H1 (cell line): ENCODE measurements at regions not wholly inside any gene's neighbourhood (a gene's known extent, or its start where the extent isn't known, plus 50 kb on each side); places are given as distances from the start of the nearest gene placed in this dataset.

Experiments used
- CTCF ChIA-PET: fragments of 300-600 bp; sonication (Branson Sonifier 250); formaldehyde crosslinking; loops from one replicate; lab custom pipeline; 2021; ENCODE audit not compliant: partially characterized antibody; lab: Charles Lee
- POLR2A ChIA-PET: fragments of 300-600 bp; sonication (Branson Sonifier 250); formaldehyde crosslinking; loops from one replicate; lab custom pipeline; 2021; ENCODE audit warnings: inconsistent platforms; ENCODE audit not compliant: partially characterized antibody; lab: Charles Lee
- DNase-seq, 2 experiments: peaks; one replicate each; pipeline versions ENCODE4 v3.0.0 to v3.0.0-alpha.2; 2010 to 2022; ENCODE audit warnings: low spot score in 2 of 2, low read depth in 1 of 2, mixed read lengths in 1 of 2
- FAIRE-seq: peaks from 2 replicates; lab custom pipeline; 2011; peaks lifted over from hg19 to GRCh38; lab: Jason Lieb, UNC
- H2AFZ ChIP-seq: 2 replicates; pipeline ENCODE4 v1.8.1; 2012; ENCODE audit warnings: low read length, inconsistent platforms
- H2AK5ac ChIP-seq: 2 replicates; pipeline ENCODE4 v1.6.1; 2013; ENCODE audit warnings: low read depth, low read length
- H2BK120ac ChIP-seq: replicated peaks from 2 replicates; pipeline ENCODE3; 2013; ENCODE audit warnings: low read depth, low read length, inconsistent platforms
- H2BK12ac ChIP-seq: 2 replicates; pipeline ENCODE4 v1.6.1; 2013; ENCODE audit warnings: low read depth, low read length
- H2BK15ac ChIP-seq: 2 replicates; pipeline ENCODE4 v1.6.1; 2013; ENCODE audit warnings: low read length
- H2BK20ac ChIP-seq: 2 replicates; pipeline ENCODE4 v1.6.1; 2013; ENCODE audit warnings: low read length
- H2BK5ac ChIP-seq: 2 replicates; pipeline ENCODE4 v1.6.1; 2013; ENCODE audit warnings: low read depth, low read length
- H3K14ac ChIP-seq: 2 replicates; pipeline ENCODE4 v1.6.1; 2013; ENCODE audit warnings: inconsistent platforms; ENCODE audit not compliant: insufficient read length
- H3K18ac ChIP-seq: 2 replicates; pipeline ENCODE4 v1.6.1; 2013; ENCODE audit warnings: low read length; ENCODE audit errors: extremely low read depth
- H3K23ac ChIP-seq: 2 replicates; pipeline ENCODE4 v1.6.1; 2013; ENCODE audit warnings: inconsistent platforms; ENCODE audit not compliant: insufficient read length
- H3K23me2 ChIP-seq: 2 replicates; pipeline ENCODE4 v1.6.1; 2013; ENCODE audit warnings: low read depth, low read length
- H3K27ac ChIP-seq: 2 replicates; pipeline ENCODE4 v1.6.1; 2011; ENCODE audit warnings: low read depth, low read length, inconsistent platforms
- H3K27me3 ChIP-seq, 4 experiments: replicated peaks in 1 of 4; 1 replicate in 1 of 4; 2 replicates in 3 of 4; pipeline versions ENCODE4 v1.6.1 to v1.8.1; 2011 to 2013; ENCODE audit warnings: low read length in 3 of 4, mild to moderate bottlenecking in 3 of 4, inconsistent platforms in 2 of 4, mixed read lengths in 2 of 4, moderate library complexity in 1 of 4; ENCODE audit not compliant: control insufficient read depth in 3 of 4, insufficient read depth in 3 of 4; ENCODE audit errors: extremely low read depth in 1 of 4
- H3K36me3 ChIP-seq, 4 experiments: 2 replicates each; pipeline versions ENCODE4 v1.6.1 to v1.8.1; 2011 to 2013; ENCODE audit warnings: mild to moderate bottlenecking in 4 of 4, low read length in 3 of 4, moderate library complexity in 2 of 4, control low read depth in 1 of 4, inconsistent platforms in 1 of 4; ENCODE audit not compliant: insufficient read depth in 4 of 4, control insufficient read depth in 2 of 4
- H3K4ac ChIP-seq: replicated peaks from 2 replicates; pipeline ENCODE3; 2013; ENCODE audit warnings: low read length, low read depth, mixed read lengths, inconsistent platforms; ENCODE audit not compliant: insufficient read length
- H3K4me1 ChIP-seq, 4 experiments: replicated peaks in 1 of 4; 1 replicate in 1 of 4; 2 replicates in 3 of 4; pipeline versions ENCODE4 v1.6.1 to v1.8.1; 2011 to 2013; ENCODE audit warnings: low read length in 3 of 4, inconsistent platforms in 2 of 4, mixed read lengths in 1 of 4; ENCODE audit not compliant: insufficient read depth in 4 of 4, control insufficient read depth in 3 of 4
- H3K4me2 ChIP-seq, 2 experiments: 2 replicates each; pipeline versions ENCODE4 v1.6.1 to v1.8.1; 2011 to 2013; ENCODE audit warnings: low read depth in 2 of 2, low read length in 2 of 2, control low read depth in 1 of 2, inconsistent platforms in 1 of 2, mild to moderate bottlenecking in 1 of 2; ENCODE audit not compliant: insufficient read depth in 1 of 2
- H3K4me3 ChIP-seq, 4 experiments: fragments of 200-600, 300-600 bp in 1 of 4; sonication (generic), shearing (Covaris generic), sonication (Bioruptor Twin) in 1 of 4; 2 replicates each; pipeline versions ENCODE4 v1.5.1 to v1.8.1; 2011 to 2016; ENCODE audit warnings: low read length in 4 of 4, low read depth in 3 of 4, control low read depth in 2 of 4, inconsistent platforms in 2 of 4, mild to moderate bottlenecking in 2 of 4, mixed read lengths in 1 of 4, moderate library complexity in 1 of 4; ENCODE audit not compliant: insufficient read depth in 2 of 4; ENCODE audit errors: extremely low read depth in 1 of 4
- H3K56ac ChIP-seq: replicated peaks from 2 replicates; pipeline ENCODE3; 2013; ENCODE audit warnings: low read depth, mild to moderate bottlenecking, mixed read lengths, low read length, inconsistent platforms; ENCODE audit not compliant: insufficient read length
- H3K79me1 ChIP-seq: 2 replicates; pipeline ENCODE4 v1.6.1; 2013; ENCODE audit warnings: low read depth, low read length, control low read depth
- H3K79me2 ChIP-seq, 2 experiments: 2 replicates each; pipeline versions ENCODE4 v1.6.1 to v1.8.1; 2012 to 2013; ENCODE audit warnings: low read length in 2 of 2, mild to moderate bottlenecking in 2 of 2, inconsistent platforms in 1 of 2; ENCODE audit not compliant: insufficient read depth in 2 of 2, control insufficient read depth in 1 of 2
- H3K9ac ChIP-seq, 4 experiments: replicated peaks in 1 of 4; 1 replicate in 1 of 4; 2 replicates in 3 of 4; pipeline versions ENCODE4 v1.6.1 to v1.8.1; 2011 to 2013; ENCODE audit warnings: low read depth in 3 of 4, low read length in 3 of 4, control low read depth in 2 of 4, mild to moderate bottlenecking in 2 of 4, moderate library complexity in 2 of 4, inconsistent platforms in 1 of 4; ENCODE audit errors: extremely low read depth in 1 of 4
- H3K9me3 ChIP-seq, 2 experiments: 2 replicates each; pipeline versions ENCODE4 v1.6.1 to v1.8.1; 2012 to 2013; ENCODE audit warnings: mild to moderate bottlenecking in 2 of 2, moderate library complexity in 2 of 2, control low read depth in 1 of 2, inconsistent platforms in 1 of 2, low read depth in 1 of 2, low read length in 1 of 2, mixed read lengths in 1 of 2; ENCODE audit not compliant: insufficient read depth in 2 of 2
- H4K20me1 ChIP-seq, 2 experiments: replicated peaks in 1 of 2; 2 replicates each; pipeline versions ENCODE3 to v1.8.1; 2011 to 2013; ENCODE audit warnings: inconsistent platforms in 2 of 2, low read length in 2 of 2, mild to moderate bottlenecking in 1 of 2; ENCODE audit not compliant: insufficient read depth in 2 of 2, control insufficient read depth in 1 of 2
- H4K5ac ChIP-seq: 2 replicates; pipeline ENCODE4 v1.6.1; 2013; ENCODE audit warnings: low read length, low read depth, mixed read lengths, inconsistent platforms; ENCODE audit not compliant: insufficient read length
- H4K8ac ChIP-seq: 2 replicates; pipeline ENCODE4 v1.8.0; 2013; ENCODE audit warnings: mild to moderate bottlenecking, moderate library complexity, low read length, inconsistent platforms; ENCODE audit not compliant: insufficient read depth; ENCODE audit errors: extremely low read depth
- H4K91ac ChIP-seq: replicated peaks from 2 replicates; pipeline ENCODE3; 2013; ENCODE audit warnings: low read length, mixed read lengths, inconsistent platforms; ENCODE audit not compliant: insufficient read length
- CHD2 ChIP-seq: IDR thresholded peaks from 2 replicates; pipeline ENCODE4 v1.6.1; 2012; ENCODE audit warnings: low read length, improper control_type of control experiment
- MAFK ChIP-seq: IDR thresholded peaks from 2 replicates; pipeline ENCODE4 v1.6.1; 2012; ENCODE audit warnings: low read depth, mild to moderate bottlenecking, improper control_type of control experiment, low read length
- NRF1 ChIP-seq: IDR thresholded peaks from 2 replicates; pipeline ENCODE4 v1.6.1; 2011; ENCODE audit warnings: mild to moderate bottlenecking, low read depth, low read length, improper control_type of control experiment
- SIN3A ChIP-seq, 2 experiments: IDR thresholded peaks in 1 of 2; conservative IDR thresholded peaks in 1 of 2; 2 replicates each; pipeline ENCODE4 v1.6.1; 2011 to 2012; ENCODE audit warnings: low read length in 2 of 2, improper control_type of control experiment in 1 of 2, low read depth in 1 of 2, mild to moderate bottlenecking in 1 of 2
- SP1 ChIP-seq: IDR thresholded peaks from 2 replicates; pipeline ENCODE4 v1.6.1; 2011; ENCODE audit warnings: low read depth, low read length

- H3K4me1 ChIP-seq = peaks cover 2 to 12% (median 7%) of the 10 kb centered on the region in 4 experiments
- no peak overlapping the region for H3K18ac ChIP-seq
- H3K4me3 ChIP-seq = no peak overlapping the region
- no peak overlapping the region for H2BK5ac ChIP-seq
- H2BK20ac ChIP-seq = no peak overlapping the region
- H4K91ac ChIP-seq = no peak overlapping the region
- no peak overlapping the region for H3K56ac ChIP-seq
- no peak for FAIRE-seq
- no peaks in the 10 kb centered on the region for H3K9me3 ChIP-seq
- no peak overlapping the region for H3K14ac ChIP-seq
- TF ChIP-seq SP1 = no peak
- no peak for TF ChIP-seq SIN3A (conservative IDR thresholded peaks at IDR 0.05 in 1 of 2, IDR thresholded peaks at IDR 0.05 in 1 of 2; ENCODE audit: low read depth in 1 of 2, low read length in 2 of 2)
- TF ChIP-seq MAFK = no peak
- TF ChIP-seq CHD2 = no peak
- no peak for TF ChIP-seq NRF1
- H3K36me3 ChIP-seq = no peaks in the 10 kb centered on the region
- no peak overlapping the region for H4K5ac ChIP-seq
- POLR2A ChIA-PET = no interaction called here
- no peak overlapping the region for H3K23ac ChIP-seq
- no peak overlapping the region for H3K4me2 ChIP-seq
- CTCF ChIA-PET = interaction anchor here (1.0 kb wide), 1 partner anchor 72 kb away, joined by 4 read pairs; no protein-coding TSS in a partner anchor
- H2BK120ac ChIP-seq = no peak overlapping the region
- H4K20me1 ChIP-seq = no peaks in the 10 kb centered on the region
- no peaks in the 10 kb centered on the region for H3K23me2 ChIP-seq
- H2AFZ ChIP-seq = no peak overlapping the region
- H3K9ac ChIP-seq = no peak overlapping the region
- no peak overlapping the region for H3K27ac ChIP-seq
- H3K79me1 ChIP-seq = no peaks in the 10 kb centered on the region
- DNase-seq = no peak
- no peaks in the 10 kb centered on the region; a peak in 2 of 7 replicates for H3K27me3 ChIP-seq
- H3K4ac ChIP-seq = no peak overlapping the region
- H2AK5ac ChIP-seq = no peak overlapping the region
- no peaks in the 10 kb centered on the region for H3K79me2 ChIP-seq
- H2BK12ac ChIP-seq = no peak overlapping the region
- H2BK15ac ChIP-seq = no peak overlapping the region
- H4K8ac ChIP-seq = no peak overlapping the region
Measured at GRCh38 chr6:113560908-113561307, 296.2 kb upstream of the MARCKS start.
